ENCODE measurements at regions not wholly inside any gene's neighbourhood (a gene's known extent, or its start where the extent isn't known, plus 50 kb on each side); places are given as distances from the start of the nearest gene placed in this dataset.

- no peak overlapping the region for H3K4me3 Mint-ChIP-seq
- no peaks in the 10 kb centered on the region for H3K27me3 Mint-ChIP-seq
- no peaks in the 10 kb centered on the region for H3K9me3 Mint-ChIP-seq
- DNase-seq (no peak), ATAC-seq (replicated peaks in 1 of 4) (no peak)
- Histone ChIP-seq H3K36me3 (ENCODE audit: control insufficient read depth in 2 of 2, extremely low read depth in 1 of 2, insufficient read depth in 1 of 2, low read length in 1 of 2) (no peaks in the 10 kb centered on the region), H3K4me3 (ENCODE audit: control insufficient read depth in 1 of 2, extremely low read depth in 1 of 2, low read length in 1 of 2) (no peak overlapping the region), H3K4me1 (ENCODE audit: control insufficient read depth in 1 of 2, extremely low read depth in 1 of 2, insufficient read depth in 2 of 2, low read length in 2 of 2) (peaks cover 0 to 11% of the 10 kb centered on the region in 2 experiments), H3K27ac (ENCODE audit: low read length) (no peak overlapping the region), H3K27me3 (replicated peaks in 1 of 2; ENCODE audit: control insufficient read depth in 2 of 2, extremely low read depth in 1 of 2, insufficient read depth in 2 of 2, low read length in 1 of 2) (peaks cover 0 to 3% of the 10 kb centered on the region in 2 experiments), H3K9me3 (no peaks in the 10 kb centered on the region)
- H3K27ac Mint-ChIP-seq = no peak overlapping the region
- 80% methylated on average over 1 of the region's 9 CpGs for WGBS (ENCODE audit: insufficient coverage)
- peaks cover 0 to 6% (median 5%) of the 10 kb centered on the region in 3 donors for H3K4me1 Mint-ChIP-seq
- ChIA-PET CTCF (no interaction called here), POLR2A (no interaction called here)
- no peaks in the 10 kb centered on the region for H3K36me3 Mint-ChIP-seq
These were observed 170.5 kb downstream of the RPS24 start for GRCh38 chr10:78203915-78204818.

- DNase-seq (no peak), ATAC-seq (replicated peaks in 1 of 4) (peak in 3 of 4 experiments; percentile 45 to 72 (median 66))
- POLR2A ChIA-PET = no interaction called here
- Histone ChIP-seq H3K9me3 (no peaks in the 10 kb centered on the region), H3K27me3 (replicated peaks in 1 of 2; ENCODE audit: control insufficient read depth in 2 of 2, extremely low read depth in 1 of 2, insufficient read depth in 2 of 2, low read length in 1 of 2) (peaks cover 0 to 3% of the 10 kb centered on the region in 2 experiments), H3K36me3 (ENCODE audit: control insufficient read depth in 2 of 2, extremely low read depth in 1 of 2, insufficient read depth in 1 of 2, low read length in 1 of 2) (no peaks in the 10 kb centered on the region), H3K4me1 (ENCODE audit: control insufficient read depth in 1 of 2, extremely low read depth in 1 of 2, insufficient read depth in 2 of 2, low read length in 2 of 2) (peaks cover 0 to 11% of the 10 kb centered on the region in 2 experiments), H3K27ac (ENCODE audit: low read length) (no peak overlapping the region), H3K4me3 (ENCODE audit: control insufficient read depth in 1 of 2, extremely low read depth in 1 of 2, low read length in 1 of 2) (no peak overlapping the region)
- WGBS (ENCODE audit: insufficient coverage) = 49% methylated on average over 4 of the region's 5 CpGs
- no peaks in the 10 kb centered on the region for H3K36me3 Mint-ChIP-seq
- H3K27me3 Mint-ChIP-seq = no peaks in the 10 kb centered on the region
- H3K4me3 Mint-ChIP-seq = no peak overlapping the region
- peaks cover 0 to 6% (median 5%) of the 10 kb centered on the region in 3 donors for H3K4me1 Mint-ChIP-seq
- H3K27ac Mint-ChIP-seq = peak overlapping the region; percentile 10 to 30
- no peaks in the 10 kb centered on the region for H3K9me3 Mint-ChIP-seq
- CTCF ChIA-PET = interaction anchor here in 1 of 2 donors (0.8 kb wide), 1 partner anchor 188 kb away, joined by 3 read pairs; no protein-coding TSS in a partner anchor
These were observed 171.9 kb downstream of the RPS24 start for GRCh38 chr10:78205457-78206016.

- no peaks in the 10 kb centered on the region for H3K9me3 Mint-ChIP-seq
- no peak overlapping the region for H3K4me3 Mint-ChIP-seq
- no peak for ATAC-seq (replicated peaks in 1 of 4)
- peaks cover 0 to 11% of the 10 kb centered on the region in 2 experiments for H3K4me1 ChIP-seq (ENCODE audit: control insufficient read depth in 1 of 2, extremely low read depth in 1 of 2, insufficient read depth in 2 of 2, low read length in 2 of 2)
- WGBS (ENCODE audit: insufficient coverage) = 100% methylated on average over 1 of the region's 5 CpGs
- CTCF ChIA-PET = no interaction called here
- no peaks in the 10 kb centered on the region for H3K36me3 ChIP-seq (ENCODE audit: control insufficient read depth in 2 of 2, extremely low read depth in 1 of 2, insufficient read depth in 1 of 2, low read length in 1 of 2)
- peaks cover 0 to 3% of the 10 kb centered on the region in 2 experiments for H3K27me3 ChIP-seq (replicated peaks in 1 of 2; ENCODE audit: control insufficient read depth in 2 of 2, extremely low read depth in 1 of 2, insufficient read depth in 2 of 2, low read length in 1 of 2)
- no peak overlapping the region for H3K4me3 ChIP-seq (ENCODE audit: control insufficient read depth in 1 of 2, extremely low read depth in 1 of 2, low read length in 1 of 2)
- no peak overlapping the region for H3K27ac ChIP-seq (ENCODE audit: low read length)
- peaks cover 0 to 6% (median 5%) of the 10 kb centered on the region in 3 donors for H3K4me1 Mint-ChIP-seq
- no peaks in the 10 kb centered on the region for H3K9me3 ChIP-seq
- H3K27me3 Mint-ChIP-seq = no peaks in the 10 kb centered on the region
- DNase-seq = no peak
- no peak overlapping the region for H3K27ac Mint-ChIP-seq
- no peaks in the 10 kb centered on the region for H3K36me3 Mint-ChIP-seq
- POLR2A ChIA-PET = no interaction called here
These were observed 173.6 kb downstream of the RPS24 start for GRCh38 chr10:78207216-78207615.

GRCh38 chr10:78207776-78208175 lies 174.1 kb downstream of the RPS24 start:
- H3K27ac Mint-ChIP-seq = no peak overlapping the region
- H3K4me1 ChIP-seq (ENCODE audit: control insufficient read depth in 1 of 2, extremely low read depth in 1 of 2, insufficient read depth in 2 of 2, low read length in 2 of 2) = peaks cover 0 to 11% of the 10 kb centered on the region in 2 experiments
- H3K9me3 ChIP-seq = no peaks in the 10 kb centered on the region
- no peak overlapping the region for H3K4me3 ChIP-seq (ENCODE audit: control insufficient read depth in 1 of 2, extremely low read depth in 1 of 2, low read length in 1 of 2)
- peaks cover 0 to 6% (median 5%) of the 10 kb centered on the region in 3 donors for H3K4me1 Mint-ChIP-seq
- H3K36me3 ChIP-seq (ENCODE audit: control insufficient read depth in 2 of 2, extremely low read depth in 1 of 2, insufficient read depth in 1 of 2, low read length in 1 of 2) = no peaks in the 10 kb centered on the region
- 50% methylated on average over 1 of the region's 4 CpGs for WGBS (ENCODE audit: insufficient coverage)
- ChIA-PET POLR2A (no interaction called here), CTCF (interaction anchor here in 1 of 2 donors (0.7 kb wide), 1 partner anchor 174 kb away, joined by 3 read pairs; the partner anchor contains the start of gene RPS24)
- DNase-seq (no peak), ATAC-seq (replicated peaks in 1 of 4) (no peak)
- peaks cover 0 to 3% of the 10 kb centered on the region in 2 experiments for H3K27me3 ChIP-seq (replicated peaks in 1 of 2; ENCODE audit: control insufficient read depth in 2 of 2, extremely low read depth in 1 of 2, insufficient read depth in 2 of 2, low read length in 1 of 2)
- no peak overlapping the region for H3K4me3 Mint-ChIP-seq
- H3K9me3 Mint-ChIP-seq = no peaks in the 10 kb centered on the region
- H3K36me3 Mint-ChIP-seq = no peaks in the 10 kb centered on the region
- no peak overlapping the region for H3K27ac ChIP-seq (ENCODE audit: low read length)
- H3K27me3 Mint-ChIP-seq = no peaks in the 10 kb centered on the region

DNA sequence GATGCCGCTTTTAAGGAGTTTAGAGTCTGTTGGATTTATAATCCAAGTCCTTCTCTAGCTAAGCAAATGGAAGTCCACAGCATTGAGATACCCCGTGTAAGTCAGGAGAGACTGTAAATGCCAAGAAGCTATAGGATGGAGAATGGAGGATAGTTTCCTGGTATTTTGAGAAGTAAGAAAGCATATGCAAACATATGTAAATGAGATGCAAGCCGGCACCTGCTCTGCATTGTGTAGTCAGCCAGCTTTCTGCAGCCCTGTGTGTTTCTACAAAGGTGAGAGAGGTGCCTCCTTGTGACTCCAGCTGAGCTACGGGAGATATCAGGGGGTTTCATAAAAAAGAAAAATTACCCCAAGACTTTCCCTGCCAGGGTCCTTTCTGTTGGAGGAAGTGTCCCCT lies 176.3 kb downstream of the RPS24 start:
- Histone ChIP-seq H3K27me3 (replicated peaks in 1 of 2; ENCODE audit: control insufficient read depth in 2 of 2, extremely low read depth in 1 of 2, insufficient read depth in 2 of 2, low read length in 1 of 2) (peaks cover 0 to 10% of the 10 kb centered on the region in 2 experiments), H3K36me3 (ENCODE audit: control insufficient read depth in 2 of 2, extremely low read depth in 1 of 2, insufficient read depth in 1 of 2, low read length in 1 of 2) (no peaks in the 10 kb centered on the region), H3K9me3 (no peaks in the 10 kb centered on the region), H3K4me3 (ENCODE audit: control insufficient read depth in 1 of 2, extremely low read depth in 1 of 2, low read length in 1 of 2) (no peak overlapping the region), H3K27ac (ENCODE audit: low read length) (no peak overlapping the region), H3K4me1 (ENCODE audit: control insufficient read depth in 1 of 2, extremely low read depth in 1 of 2, insufficient read depth in 2 of 2, low read length in 2 of 2) (peaks cover 0 to 10% of the 10 kb centered on the region in 2 experiments)
- Mint-ChIP-seq H3K4me3 (no peak overlapping the region), H3K27me3 (peaks cover 0 to under 1% of the 10 kb centered on the region in 2 donors), H3K4me1 (peaks cover 0 to 6% (median 5%) of the 10 kb centered on the region in 3 donors), H3K36me3 (no peaks in the 10 kb centered on the region), H3K27ac (no peak overlapping the region), H3K9me3 (no peaks in the 10 kb centered on the region)
- ATAC-seq (replicated peaks in 1 of 4) = no peak
- POLR2A ChIA-PET = no interaction called here
- 100% methylated on average over 1 of the region's 4 CpGs for WGBS (ENCODE audit: insufficient coverage)
- CTCF ChIA-PET = no interaction called here
- DNase-seq = no peak

DNA sequence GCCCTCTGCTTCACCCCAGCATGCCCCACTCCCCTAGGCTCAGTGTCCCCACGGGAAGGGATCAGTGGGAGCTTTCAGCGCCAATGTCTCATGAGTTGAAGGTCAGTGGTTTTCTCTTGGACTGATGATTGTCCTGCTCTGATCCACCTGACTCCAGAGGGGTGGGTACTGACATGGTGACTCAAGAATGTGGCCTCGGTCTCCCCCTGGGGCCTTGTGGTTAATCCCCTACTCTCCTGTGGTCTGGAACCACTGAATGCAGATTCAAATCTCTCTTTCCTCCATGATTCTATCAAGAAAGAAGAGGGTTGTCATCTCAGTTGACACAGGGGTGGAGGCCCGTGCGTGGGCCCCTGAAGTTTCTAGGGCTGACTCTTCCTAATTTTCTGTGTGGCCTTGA lies 176.9 kb downstream of the RPS24 start:
- Mint-ChIP-seq H3K27me3 (peaks cover 0 to 5% of the 10 kb centered on the region in 2 donors), H3K36me3 (no peaks in the 10 kb centered on the region), H3K9me3 (no peaks in the 10 kb centered on the region), H3K4me3 (no peak overlapping the region), H3K4me1 (peaks cover 0 to 4% (median 4%) of the 10 kb centered on the region in 3 donors), H3K27ac (no peak overlapping the region)
- WGBS (ENCODE audit: insufficient coverage) = 64% methylated on average over 2 of the region's 5 CpGs
- no peaks in the 10 kb centered on the region for H3K36me3 ChIP-seq (ENCODE audit: control insufficient read depth in 2 of 2, extremely low read depth in 1 of 2, insufficient read depth in 1 of 2, low read length in 1 of 2)
- H3K4me1 ChIP-seq (ENCODE audit: control insufficient read depth in 1 of 2, extremely low read depth in 1 of 2, insufficient read depth in 2 of 2, low read length in 2 of 2) = peaks cover 0 to 5% of the 10 kb centered on the region in 2 experiments
- ChIA-PET CTCF (no interaction called here), POLR2A (no interaction called here)
- no peak for DNase-seq
- H3K27me3 ChIP-seq (replicated peaks in 1 of 2; ENCODE audit: control insufficient read depth in 2 of 2, extremely low read depth in 1 of 2, insufficient read depth in 2 of 2, low read length in 1 of 2) = peaks cover 0 to 13% of the 10 kb centered on the region in 2 experiments
- H3K9me3 ChIP-seq = no peaks in the 10 kb centered on the region
- H3K27ac ChIP-seq (ENCODE audit: low read length) = no peak overlapping the region
- H3K4me3 ChIP-seq (ENCODE audit: control insufficient read depth in 1 of 2, extremely low read depth in 1 of 2, low read length in 1 of 2) = no peak overlapping the region
- ATAC-seq (replicated peaks in 1 of 4) = no peak

All from T-cell (primary cell).